EL (cell line): ENCODE measurements at regions not wholly inside any gene's neighbourhood (a gene's known extent, or its start where the extent isn't known, plus 50 kb on each side); places are given as distances from the start of the nearest gene placed in this dataset.
"Not testable (repeated sequence)": the region's sequence is repeated elsewhere in the genome, so short reads cannot be mapped to it uniquely, and the experiment has no call there.

ENCODE experiments used
- DNase-seq: peaks from one replicate; pipeline ENCODE4 v3.0.0-alpha.2; 2016

- DNase-seq, result no peak
Observed at GRCh38 chr2:49465157-49465831, 311.0 kb upstream of the FSHR start.

DNA sequence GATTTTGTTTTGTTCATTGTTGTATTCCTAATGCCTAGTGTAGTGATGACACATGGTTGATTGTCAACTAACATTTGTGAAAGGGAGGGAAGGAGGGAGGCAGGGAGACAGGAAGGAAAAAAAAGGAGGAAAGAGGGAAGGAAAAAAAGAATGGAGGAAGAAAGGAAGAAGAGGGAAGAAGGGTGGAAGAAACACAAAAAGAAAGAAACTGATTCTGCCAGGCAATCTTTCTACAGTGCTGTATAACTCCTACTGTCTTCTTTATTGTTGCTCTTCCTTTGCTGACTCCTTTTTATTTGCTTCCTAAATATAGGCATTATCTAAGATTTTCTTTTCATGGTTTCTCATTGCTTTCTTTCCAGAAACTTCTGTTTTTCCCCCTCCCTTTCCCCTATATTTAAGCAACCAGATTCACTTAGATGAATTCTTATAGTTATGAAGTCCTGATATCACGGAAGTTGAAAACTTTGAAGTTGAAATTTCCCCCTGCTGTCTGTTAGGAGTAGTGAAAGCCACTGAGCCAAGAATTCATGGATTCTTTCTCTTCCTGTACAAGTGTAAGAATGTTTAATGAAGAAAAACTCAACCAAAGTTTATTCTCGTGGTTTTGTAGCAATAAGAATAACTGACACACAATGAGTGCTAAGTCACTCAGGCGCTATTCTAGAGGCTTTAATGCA is 305.1 kb upstream of the FSHR start:
- DNase-seq, result no peak

DNA sequence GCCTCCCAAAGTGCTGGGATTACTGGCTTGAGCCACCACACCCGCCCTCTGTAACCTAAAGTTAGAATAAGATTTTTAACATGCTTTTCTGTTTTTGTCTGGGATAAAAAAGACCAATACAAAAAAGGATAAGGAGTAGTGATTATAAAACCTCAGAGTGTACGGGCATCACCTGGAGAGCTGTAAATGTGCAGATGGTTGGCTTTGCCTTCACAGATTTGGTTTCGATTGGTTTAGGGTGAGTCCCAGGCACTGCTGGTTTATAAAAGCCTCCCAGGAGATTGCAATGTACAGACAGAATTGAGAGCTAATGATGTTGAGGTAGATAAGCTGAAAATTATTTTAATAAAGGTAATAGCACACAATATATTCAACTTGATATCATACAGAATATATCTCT is 289.7 kb upstream of the FSHR start:
- no peak for DNase-seq

DNA sequence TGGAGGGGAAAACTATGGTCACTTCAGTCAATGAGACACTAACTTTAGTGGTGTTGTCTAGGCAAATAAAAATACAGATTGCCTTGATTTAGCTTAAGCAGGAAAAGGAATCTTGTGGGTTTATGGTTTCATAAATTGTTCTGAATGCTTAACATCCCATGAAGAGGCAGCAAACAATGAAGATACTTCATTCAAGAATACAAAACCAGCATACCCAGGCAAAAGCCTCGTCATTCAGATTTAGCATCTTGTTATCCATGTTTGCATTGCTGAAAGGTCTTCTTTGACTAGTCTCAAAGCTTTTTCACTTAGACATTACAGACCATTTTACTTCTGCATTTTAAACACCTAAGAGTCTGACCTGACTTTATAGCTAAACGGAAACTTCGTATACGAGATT is 272.7 kb upstream of the FSHR start:
- no peak for DNase-seq

DNA sequence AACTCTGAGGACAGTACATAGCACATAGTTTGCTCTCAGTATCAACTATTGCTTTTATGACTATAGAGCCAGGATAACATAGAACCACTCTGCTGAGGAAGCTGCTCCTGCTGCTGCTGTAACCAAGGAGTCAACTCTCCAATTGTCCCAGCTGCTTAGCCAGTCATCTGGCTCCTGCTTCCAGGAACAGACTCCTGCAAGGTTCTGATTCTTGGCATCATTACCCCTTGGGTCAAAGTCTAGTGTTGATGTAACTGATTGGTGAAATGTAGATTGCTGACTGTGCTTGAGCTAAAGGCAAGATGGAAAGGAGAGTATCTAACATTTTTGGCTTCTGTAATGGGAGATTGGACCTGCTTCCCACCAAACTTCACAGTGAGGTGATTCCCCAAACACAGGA is 261.9 kb upstream of the FSHR start:
- no peak for DNase-seq

GRCh38 chr2:49404108-49404507 is 249.8 kb upstream of the FSHR start:
- DNase-seq, result no peak

- DNase-seq, result no peak
Observed at GRCh38 chr2:49403637-49404036, 249.3 kb upstream of the FSHR start.

- no peak for DNase-seq
Observed at GRCh38 chr2:49379406-49379805, 225.1 kb upstream of the FSHR start.

DNA sequence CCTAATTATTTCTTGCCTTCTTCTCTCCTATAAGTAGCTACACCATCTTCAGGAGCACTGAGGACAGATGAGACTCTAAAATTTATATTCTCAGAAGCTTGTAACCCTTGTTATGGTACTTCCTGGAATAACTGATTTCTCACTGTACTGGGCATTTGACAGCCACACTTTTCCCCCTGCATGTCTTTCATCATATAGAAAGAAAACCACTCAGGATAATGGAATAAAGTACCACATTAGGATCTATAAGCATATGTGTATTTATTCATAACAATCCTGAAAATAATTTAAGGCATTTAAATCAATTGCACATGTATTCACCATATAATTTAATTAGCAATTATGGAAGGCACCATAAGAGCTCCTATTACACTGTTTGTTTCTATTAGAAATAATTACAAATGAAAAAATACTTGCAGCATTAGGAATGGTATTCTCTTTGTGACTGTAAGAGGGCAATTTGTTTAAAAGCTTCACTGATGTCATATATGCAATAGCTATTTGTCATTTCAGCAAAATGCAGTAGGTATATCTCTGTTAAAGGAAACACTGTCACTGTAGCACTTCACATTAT is 216.9 kb upstream of the FSHR start:
- DNase-seq, result no peak

DNA sequence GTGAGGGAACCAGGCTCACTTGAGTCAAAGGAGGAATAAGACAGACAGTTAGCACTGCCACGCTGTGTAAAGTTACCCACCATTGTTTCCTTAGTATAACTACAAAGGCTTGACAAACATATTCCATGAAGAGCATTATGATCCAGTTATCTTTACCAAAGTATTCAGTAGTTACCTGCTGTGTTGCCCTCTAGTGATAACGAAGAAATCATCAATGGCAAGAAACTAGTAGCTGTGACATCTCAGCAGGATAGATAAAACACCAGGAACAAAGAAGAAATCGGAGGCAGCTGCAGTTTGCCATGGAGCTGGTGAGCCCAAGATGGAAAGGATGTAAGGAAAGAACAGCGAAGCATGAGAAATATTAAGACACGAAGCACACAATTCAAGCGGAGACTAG is 215.3 kb upstream of the FSHR start:
- no peak for DNase-seq

DNA sequence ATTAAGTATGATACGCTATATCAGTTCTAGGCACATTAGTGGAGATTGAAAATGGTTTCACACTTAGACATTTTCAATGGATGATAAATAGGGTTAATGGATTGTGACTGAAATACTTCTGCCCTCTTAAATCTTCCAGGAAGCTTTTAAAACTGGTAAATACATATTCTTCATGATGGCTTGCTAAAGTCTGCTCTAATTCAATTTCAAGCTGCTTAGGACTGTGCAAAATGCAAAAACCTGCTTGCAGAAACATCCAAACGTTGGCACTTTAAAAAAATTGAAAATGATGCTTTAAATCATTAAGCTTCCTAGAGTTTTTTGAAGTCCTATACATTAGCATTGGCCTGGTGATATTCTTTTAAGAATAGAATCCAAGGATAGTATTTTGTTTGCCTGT is 214.8 kb upstream of the FSHR start:
- DNase-seq, result no peak

- DNase-seq, result no peak
Observed at GRCh38 chr2:49367003-49367402, 212.7 kb upstream of the FSHR start.

DNA sequence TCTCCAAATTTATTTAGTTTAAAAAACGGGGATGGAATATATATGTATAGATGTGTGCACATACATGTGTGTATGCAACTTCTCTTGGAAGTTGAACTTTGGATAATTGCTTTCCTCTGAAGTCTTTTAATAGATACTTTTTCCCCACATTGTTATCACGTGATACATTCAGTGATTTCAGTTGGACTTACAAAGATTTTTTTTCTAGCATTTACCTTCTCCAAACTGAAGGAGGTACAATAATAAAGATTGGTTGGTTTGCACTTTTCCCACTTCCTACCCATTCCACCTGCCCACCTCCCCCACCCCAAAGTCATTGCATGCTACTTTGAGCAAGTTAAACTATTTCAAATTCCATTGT is 206.1 kb upstream of the FSHR start:
- no peak for DNase-seq

- no peak for DNase-seq
Observed at GRCh38 chr2:49359721-49360406, 205.5 kb upstream of the FSHR start.

DNA sequence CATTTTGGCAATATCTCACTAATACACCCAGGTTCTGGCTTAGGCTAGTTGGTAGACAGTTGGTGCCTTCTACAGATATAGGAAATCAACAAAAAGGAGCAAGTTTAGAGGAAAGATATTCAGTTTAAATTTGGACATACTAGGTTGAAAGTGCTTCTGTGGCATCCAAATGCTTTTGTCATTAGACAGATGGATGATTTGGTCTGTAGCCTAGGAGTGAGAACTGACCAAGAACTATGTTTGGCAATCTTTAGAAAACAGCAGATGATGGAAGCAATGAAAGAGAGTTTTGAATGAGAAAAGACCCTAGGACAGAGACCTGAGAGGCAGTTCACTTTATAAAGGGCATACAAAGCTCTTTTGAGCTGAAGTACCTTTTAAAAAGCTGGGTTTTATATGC is 201.3 kb upstream of the FSHR start:
- no peak for DNase-seq

DNA sequence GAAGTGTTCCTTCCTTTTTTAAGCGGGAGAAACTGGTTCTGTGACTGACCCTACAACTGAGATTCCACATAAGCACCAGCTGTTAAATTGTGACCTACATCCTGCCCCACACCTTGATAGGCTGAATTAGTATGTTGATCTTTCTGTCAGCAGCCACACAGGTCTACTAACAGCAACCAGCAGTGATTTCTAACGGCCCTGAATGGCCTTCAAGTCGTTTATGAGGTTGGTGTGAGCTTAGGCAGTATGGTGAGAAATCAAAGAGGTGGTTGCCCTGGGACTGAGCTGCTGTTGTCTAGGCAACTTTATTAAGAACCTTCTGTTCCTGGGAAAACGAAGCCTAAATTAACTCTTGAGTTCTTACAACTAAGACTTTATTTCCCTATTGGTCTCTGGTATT is 197.2 kb upstream of the FSHR start:
- no peak for DNase-seq

GRCh38 chr2:49343638-49344037 is 189.3 kb upstream of the FSHR start:
- no peak for DNase-seq

DNA sequence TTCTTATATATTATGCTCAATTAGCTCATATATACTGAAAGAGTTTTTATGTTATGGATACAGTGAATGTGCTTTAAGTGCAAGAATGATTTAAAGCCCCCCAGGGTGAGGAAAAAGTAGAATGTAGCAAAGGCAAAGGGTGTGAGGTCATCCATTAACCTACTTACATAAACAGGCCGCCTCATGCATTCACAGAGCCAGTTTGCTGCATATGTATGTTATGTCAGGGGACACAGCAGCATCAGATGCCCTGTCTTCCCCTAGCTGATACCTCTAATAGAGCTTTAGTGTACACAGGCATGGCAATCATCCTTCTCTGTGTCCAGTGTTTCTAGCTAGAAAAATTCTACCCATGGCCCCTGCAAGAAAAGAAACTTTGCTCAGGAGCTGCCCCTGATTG is 187.8 kb upstream of the FSHR start:
- no peak for DNase-seq

DNA sequence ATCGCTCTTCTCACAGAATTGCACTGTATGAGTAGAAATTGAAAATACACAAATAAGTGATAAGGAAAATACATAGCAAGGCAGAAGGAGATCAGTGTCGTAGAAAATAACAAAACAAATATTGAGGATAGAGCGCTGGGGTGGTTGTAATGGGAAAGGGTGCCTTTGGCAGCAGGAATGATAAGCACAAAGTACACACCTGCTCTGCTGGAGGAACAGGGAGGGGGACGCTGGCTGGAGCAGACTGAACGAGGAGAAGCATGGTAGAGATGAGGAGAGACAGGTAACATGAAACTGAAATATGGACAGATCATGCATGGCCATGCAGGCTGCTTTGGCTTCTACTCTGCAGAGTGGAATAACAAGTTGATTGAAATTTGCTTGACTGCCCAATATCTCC is 181.2 kb upstream of the FSHR start:
- no peak for DNase-seq

DNA sequence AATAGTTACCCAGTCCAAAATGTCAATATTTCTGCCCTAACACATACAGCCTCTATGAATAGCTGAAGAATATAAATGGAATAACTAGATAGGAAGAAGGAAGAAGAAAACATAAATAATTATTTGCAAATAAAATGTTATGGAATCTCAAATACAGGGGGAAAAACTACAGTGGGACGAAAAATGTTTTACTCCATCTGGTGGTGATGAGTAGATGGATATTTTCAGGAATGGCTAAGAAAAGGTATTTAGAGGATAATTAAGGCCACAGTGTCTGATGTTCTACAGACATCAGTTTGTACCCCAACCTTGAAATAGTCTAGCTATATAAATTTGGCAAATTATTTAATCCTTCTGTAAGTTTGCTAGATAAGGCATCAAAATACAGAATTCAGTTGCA is 178.1 kb upstream of the FSHR start:
- no peak for DNase-seq

GRCh38 chr2:49318531-49318930 is 164.2 kb upstream of the FSHR start:
- DNase-seq, result no peak

GRCh38 chr2:49309461-49309860 is 155.1 kb upstream of the FSHR start:
- DNase-seq, result no peak

- DNase-seq, result no peak
Observed at GRCh38 chr2:49306925-49307324, 152.6 kb upstream of the FSHR start.

DNA sequence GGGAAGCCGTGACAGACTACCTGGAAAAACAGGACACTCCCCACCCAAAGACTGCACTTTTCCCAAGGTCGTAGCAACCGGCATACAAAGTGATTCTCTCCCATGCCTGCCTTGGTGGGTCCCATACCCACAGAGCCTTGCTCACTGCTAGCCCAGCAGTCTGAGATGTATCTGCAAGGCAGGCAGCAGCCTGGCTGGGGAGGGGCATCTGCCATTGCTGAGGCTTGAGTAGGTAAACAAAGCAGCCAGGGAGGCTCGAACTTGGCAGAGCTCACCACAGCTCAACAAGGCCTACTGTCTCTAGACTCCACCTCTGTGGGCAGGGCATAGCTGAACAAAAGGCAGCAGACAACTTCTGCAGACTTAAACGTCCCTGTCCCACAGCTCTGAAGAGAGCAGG is 144.4 kb upstream of the FSHR start:
- not testable (repeated sequence) for DNase-seq
